IPS DF 6.9 (cell line): ENCODE measurements at regions not wholly inside any gene's neighbourhood (a gene's known extent, or its start where the extent isn't known, plus 50 kb on each side); places are given as distances from the start of the nearest gene placed in this dataset.

Source experiments
- DNase-seq: peaks from one replicate; pipeline ENCODE4 v3.0.0-alpha.2; 2013; ENCODE audit warnings: low read depth, low spot score
- H3K27ac ChIP-seq: one replicate; pipeline ENCODE4 v1.5.1; 2013; ENCODE audit warnings: low read length, control low read depth
- H3K27me3 ChIP-seq: 2 replicates; pipeline ENCODE4 v1.6.1; 2013; ENCODE audit warnings: mild to moderate bottlenecking, low read length; ENCODE audit not compliant: control insufficient read depth, insufficient read depth
- H3K36me3 ChIP-seq: 2 replicates; pipeline ENCODE4 v1.6.1; 2013; ENCODE audit warnings: low read length; ENCODE audit not compliant: control insufficient read depth, insufficient read depth
- H3K4me1 ChIP-seq: 2 replicates; pipeline ENCODE4 v1.6.1; 2013; ENCODE audit warnings: low read length; ENCODE audit not compliant: control insufficient read depth, insufficient read depth
- H3K4me3 ChIP-seq: 2 replicates; pipeline ENCODE4 v1.5.1; 2013; ENCODE audit warnings: mild to moderate bottlenecking, low read length
- H3K9me3 ChIP-seq: 2 replicates; pipeline ENCODE4 v1.6.1; 2013; ENCODE audit warnings: low read length, inconsistent platforms; ENCODE audit not compliant: control insufficient read depth, insufficient read depth
- WGBS: extraction: QIAGEN DNeasy Blood & Tissue Kit; methylation state at CpG from one replicate; pipeline ENCODE4 v1.1.7; 2013; ENCODE audit warnings: mixed read lengths, missing lambda C conversion rate; ENCODE audit not compliant: insufficient read length, insufficient coverage; 5-methylcytosine and 5-hydroxymethylcytosine counted together

GRCh38 chr11:86193297-86194095 lies 51.1 kb upstream of the EED start:
- Histone ChIP-seq H3K4me3 (no peak overlapping the region), H3K27ac (no peak overlapping the region), H3K4me1 (no peaks in the 10 kb centered on the region), H3K27me3 (no peaks in the 10 kb centered on the region), H3K9me3 (no peaks in the 10 kb centered on the region), H3K36me3 (no peaks in the 10 kb centered on the region)
- peak; percentile 66 for DNase-seq
- WGBS = no CpG with 5 or more reads among the region's 7 CpGs

- no peak for DNase-seq
- no peaks in the 10 kb centered on the region for H3K36me3 ChIP-seq
- H3K4me1 ChIP-seq = no peaks in the 10 kb centered on the region
- no peaks in the 10 kb centered on the region for H3K27me3 ChIP-seq
- no peak overlapping the region for H3K4me3 ChIP-seq
- WGBS = no CpG with 5 or more reads among the region's 1 CpG
- H3K9me3 ChIP-seq = no peaks in the 10 kb centered on the region
- H3K27ac ChIP-seq = no peak overlapping the region
These were observed 51.9 kb upstream of the EED start for GRCh38 chr11:86192519-86193257.

DNA sequence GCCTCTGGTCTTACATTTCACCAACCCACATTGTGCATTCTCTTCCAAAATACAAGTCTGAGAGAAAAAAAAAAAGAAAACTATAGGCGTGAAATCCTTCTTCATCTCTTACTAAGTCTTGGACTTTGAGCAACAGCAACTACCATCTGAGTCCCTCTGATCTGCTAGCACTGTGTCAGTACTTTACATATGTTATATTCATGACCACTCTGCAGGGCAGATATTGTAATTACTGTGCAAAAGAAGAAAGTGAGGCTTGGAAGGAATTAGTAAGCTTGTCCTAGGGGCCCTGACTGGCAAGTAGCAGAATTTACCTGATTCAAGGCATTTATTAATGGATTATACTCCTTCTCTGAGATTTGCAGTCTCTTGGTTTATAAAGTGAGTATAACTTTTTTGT lies 52.7 kb upstream of the EED start:
- WGBS = no CpG with 5 or more reads among the region's 1 CpG
- Histone ChIP-seq H3K9me3 (no peaks in the 10 kb centered on the region), H3K27ac (no peak overlapping the region), H3K27me3 (no peaks in the 10 kb centered on the region), H3K4me3 (no peak overlapping the region), H3K36me3 (no peaks in the 10 kb centered on the region), H3K4me1 (no peaks in the 10 kb centered on the region)
- DNase-seq = no peak

DNA sequence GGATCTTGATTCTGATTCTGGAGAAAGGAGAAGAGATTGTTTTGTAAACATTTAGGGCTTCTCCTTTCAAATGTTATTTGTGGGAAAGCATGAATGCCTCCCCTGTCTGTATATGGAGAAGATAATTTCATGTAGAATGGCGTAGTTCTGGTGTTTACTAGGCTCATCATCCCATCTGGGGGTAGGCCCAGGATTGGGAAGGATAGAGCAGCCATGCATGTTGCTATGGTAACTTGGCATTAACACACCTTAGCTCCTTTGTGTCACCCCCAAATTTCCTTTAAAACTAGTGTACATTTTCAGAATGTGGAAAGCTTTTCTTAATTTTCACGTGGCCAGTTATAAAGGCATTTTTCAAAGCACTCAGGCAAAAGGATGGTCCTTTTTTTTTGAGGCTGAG lies 57.5 kb upstream of the EED start:
- no peaks in the 10 kb centered on the region for H3K36me3 ChIP-seq
- no peak overlapping the region for H3K27ac ChIP-seq
- H3K9me3 ChIP-seq = no peaks in the 10 kb centered on the region
- no peak overlapping the region for H3K4me3 ChIP-seq
- WGBS = no CpG with 5 or more reads among the region's 2 CpGs
- no peaks in the 10 kb centered on the region for H3K4me1 ChIP-seq
- no peak for DNase-seq
- no peaks in the 10 kb centered on the region; the same call in 1 of the 2 replicates for H3K27me3 ChIP-seq

DNA sequence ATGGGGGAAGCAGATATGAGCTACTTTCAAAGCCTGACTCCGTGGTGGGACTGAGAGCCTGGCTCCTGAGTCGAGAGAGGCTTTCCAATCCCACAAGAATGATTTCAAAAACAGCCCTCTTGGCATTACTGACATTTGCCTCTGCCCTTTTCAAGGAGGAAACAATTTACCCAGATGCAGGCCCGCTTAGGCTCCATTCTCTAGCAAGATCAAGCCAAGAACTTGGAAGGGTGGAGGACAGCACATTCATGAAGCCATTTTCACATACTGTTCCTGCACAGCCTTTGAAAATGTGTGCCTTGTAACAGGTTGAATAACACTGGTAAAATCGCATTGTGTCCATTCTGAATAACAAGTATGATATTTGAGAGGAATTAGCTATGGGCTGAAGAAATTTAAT lies 58.2 kb upstream of the EED start:
- H3K36me3 ChIP-seq = no peaks in the 10 kb centered on the region
- H3K27me3 ChIP-seq = no peaks in the 10 kb centered on the region; the same call in 1 of the 2 replicates
- H3K9me3 ChIP-seq = no peaks in the 10 kb centered on the region
- no peak for DNase-seq
- no peaks in the 10 kb centered on the region for H3K4me1 ChIP-seq
- WGBS = no CpG with 5 or more reads among the region's 4 CpGs
- no peak overlapping the region for H3K4me3 ChIP-seq
- no peak overlapping the region for H3K27ac ChIP-seq

- Histone ChIP-seq H3K4me3 (no peak overlapping the region), H3K36me3 (no peaks in the 10 kb centered on the region), H3K9me3 (no peaks in the 10 kb centered on the region), H3K4me1 (no peaks in the 10 kb centered on the region), H3K27ac (no peak overlapping the region), H3K27me3 (no peaks in the 10 kb centered on the region; the same call in 1 of the 2 replicates)
- no peak for DNase-seq
- WGBS = no CpG with 5 or more reads among the region's 2 CpGs
These were observed 59.2 kb upstream of the EED start for GRCh38 chr11:86185381-86185750.

GRCh38 chr11:86184728-86185380 lies 59.7 kb upstream of the EED start:
- H3K4me1 ChIP-seq = no peaks in the 10 kb centered on the region
- H3K4me3 ChIP-seq = no peak overlapping the region
- no peaks in the 10 kb centered on the region for H3K36me3 ChIP-seq
- no peak overlapping the region for H3K27ac ChIP-seq
- no peaks in the 10 kb centered on the region; the same call in 1 of the 2 replicates for H3K27me3 ChIP-seq
- DNase-seq = no peak
- H3K9me3 ChIP-seq = no peaks in the 10 kb centered on the region
- no CpG with 5 or more reads among the region's 5 CpGs for WGBS

GRCh38 chr11:86183694-86184093 lies 60.9 kb upstream of the EED start:
- no peak overlapping the region for H3K27ac ChIP-seq
- no peaks in the 10 kb centered on the region for H3K36me3 ChIP-seq
- no peak for DNase-seq
- H3K4me1 ChIP-seq = no peaks in the 10 kb centered on the region
- H3K27me3 ChIP-seq = no peaks in the 10 kb centered on the region; the same call in 1 of the 2 replicates
- no peaks in the 10 kb centered on the region for H3K9me3 ChIP-seq
- H3K4me3 ChIP-seq = no peak overlapping the region
- no CpG with 5 or more reads among the region's 2 CpGs for WGBS

DNA sequence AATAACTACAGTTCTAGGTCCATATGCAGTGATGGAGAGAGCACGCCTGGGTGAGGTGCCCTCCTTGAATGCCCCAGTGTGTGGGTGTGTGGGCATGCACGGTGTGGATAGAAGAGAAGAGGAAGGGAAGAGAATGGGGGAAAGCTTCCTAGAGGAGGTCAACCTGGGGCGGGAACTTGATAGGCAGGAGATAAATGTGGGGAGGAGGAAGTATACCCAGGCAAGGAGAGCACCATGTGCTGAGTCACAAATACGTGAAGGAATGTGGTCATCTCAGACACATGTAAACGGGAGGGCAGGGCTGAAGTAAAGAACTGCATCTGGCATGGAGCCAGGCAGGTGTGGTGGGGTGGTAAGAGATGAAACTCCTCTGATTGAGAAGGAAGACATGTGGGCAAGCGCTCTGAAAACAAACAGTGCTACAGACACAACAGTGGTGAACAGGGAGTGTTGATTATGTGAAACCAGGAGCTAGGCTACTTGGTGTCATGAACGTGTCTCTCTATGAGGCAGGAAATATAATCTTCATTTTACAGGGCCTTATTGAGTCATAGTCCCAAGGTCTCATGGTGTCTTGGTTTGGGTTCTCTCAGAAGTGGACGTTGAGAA lies 61.5 kb upstream of the EED start:
- H3K36me3 ChIP-seq = no peaks in the 10 kb centered on the region
- no peak overlapping the region for H3K27ac ChIP-seq
- no peaks in the 10 kb centered on the region for H3K4me1 ChIP-seq
- H3K27me3 ChIP-seq = no peaks in the 10 kb centered on the region; the same call in 1 of the 2 replicates
- no peak for DNase-seq
- H3K9me3 ChIP-seq = no peaks in the 10 kb centered on the region
- H3K4me3 ChIP-seq = no peak overlapping the region
- no CpG with 5 or more reads among the region's 8 CpGs for WGBS

DNA sequence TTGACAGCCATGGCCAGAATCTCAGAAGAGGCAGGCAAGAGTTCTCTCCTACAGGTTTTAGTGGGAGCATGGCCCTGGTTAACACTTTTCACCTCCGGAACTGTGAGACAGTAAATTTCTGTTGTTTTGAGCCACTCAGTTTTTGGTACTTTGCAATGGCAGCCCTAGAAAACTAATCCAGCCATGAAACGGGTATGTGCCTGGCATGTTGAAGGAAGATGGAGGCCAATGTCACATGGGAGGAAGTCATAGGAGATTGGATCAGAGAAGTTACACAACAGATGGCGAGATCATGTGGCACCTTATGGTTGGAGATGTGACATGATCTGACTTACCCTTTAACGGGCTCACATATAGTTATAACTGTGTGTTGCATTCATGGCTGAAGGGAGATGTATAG lies 63.2 kb upstream of the EED start:
- Histone ChIP-seq H3K4me1 (no peaks in the 10 kb centered on the region), H3K9me3 (no peaks in the 10 kb centered on the region), H3K27ac (no peak overlapping the region), H3K27me3 (no peaks in the 10 kb centered on the region; the same call in 1 of the 2 replicates), H3K36me3 (no peaks in the 10 kb centered on the region), H3K4me3 (no peak overlapping the region)
- no peak for DNase-seq
- WGBS = no CpG with 5 or more reads among the region's 4 CpGs
